OCI-LY3 (cell line): ENCODE measurements at regions not wholly inside any gene's neighbourhood (a gene's known extent, or its start where the extent isn't known, plus 50 kb on each side); places are given as distances from the start of the nearest gene placed in this dataset.
"Not testable (repeated sequence)": the region's sequence is repeated elsewhere in the genome, so short reads cannot be mapped to it uniquely, and the experiment has no call there.

ENCODE experiments used
- H2AFZ ChIP-seq: fragments of 200-600, 300-600 bp; shearing (Covaris generic); 2 replicates; pipeline ENCODE4 v1.6.0; 2014; ENCODE audit warnings: antibody characterized with exemption, low read depth, low read length
- H3K27ac ChIP-seq: fragments of 200-600, 300-600 bp; sonication (generic); 2 replicates; pipeline ENCODE4 v1.5.1; 2014; ENCODE audit warnings: mild to moderate bottlenecking, low read length, moderate library complexity, mixed read lengths
- H3K27me3 ChIP-seq: fragments of 200-600, 300-600 bp; sonication (generic); 2 replicates; pipeline ENCODE4 v1.6.1; 2014; ENCODE audit warnings: low read depth, low read length, mixed read lengths
- H3K36me3 ChIP-seq: fragments of 200-600, 300-600 bp; sonication (generic); replicated peaks from 2 replicates; pipeline ENCODE3; 2014; ENCODE audit warnings: low read depth, low read length, mixed read lengths
- H3K4me1 ChIP-seq: fragments of 300-600, 200-600 bp; sonication (generic); 2 replicates; pipeline ENCODE4 v1.6.1; 2014; ENCODE audit warnings: low read length, mixed read lengths
- H3K4me2 ChIP-seq: fragments of 200-600, 300-600 bp; sonication (generic); 2 replicates; pipeline ENCODE4 v1.6.1; 2014; ENCODE audit warnings: low read length, mixed read lengths
- H3K4me3 ChIP-seq: fragments of 300-600, 200-600 bp; sonication (generic); 2 replicates; pipeline ENCODE4 v1.5.1; 2014; ENCODE audit warnings: antibody characterized with exemption, mild to moderate bottlenecking, low read length, moderate library complexity
- H3K79me2 ChIP-seq: fragments of 300-600, 200-600 bp; shearing (Covaris generic); 2 replicates; pipeline ENCODE4 v1.6.1; 2014; ENCODE audit warnings: mild to moderate bottlenecking, low read length, mixed read lengths
- H3K9ac ChIP-seq: fragments of 300-600, 200-600 bp; shearing (Covaris generic); 2 replicates; pipeline ENCODE4 v1.6.0; 2014; ENCODE audit warnings: mild to moderate bottlenecking, low read length, moderate library complexity
- H3K9me3 ChIP-seq: fragments of 200-600, 300-600 bp; shearing (Covaris generic); 2 replicates; pipeline ENCODE4 v1.6.1; 2014; ENCODE audit warnings: low read length, mixed read lengths; ENCODE audit not compliant: insufficient read depth
- H4K20me1 ChIP-seq: fragments of 200-600, 300-600 bp; sonication (generic); 2 replicates; pipeline ENCODE4 v1.6.1; 2016; ENCODE audit warnings: low read length, mixed read lengths; ENCODE audit not compliant: insufficient read depth
- EZH2phosphoT487 ChIP-seq: fragments of 200-600 bp; shearing (Covaris generic); IDR thresholded peaks from 2 replicates; pipeline ENCODE4 v1.6.1; 2018; ENCODE audit warnings: antibody characterized with exemption, mixed run types, low read depth
- TF ChIP-seq, protein P1 (sequence below): fragments of 200-600, 300-600 bp; sonication (generic); IDR thresholded peaks from 2 replicates; pipeline ENCODE4 v1.5.1; 2014; ENCODE audit warnings: antibody characterized with exemption, low read length, low read depth

DNA sequence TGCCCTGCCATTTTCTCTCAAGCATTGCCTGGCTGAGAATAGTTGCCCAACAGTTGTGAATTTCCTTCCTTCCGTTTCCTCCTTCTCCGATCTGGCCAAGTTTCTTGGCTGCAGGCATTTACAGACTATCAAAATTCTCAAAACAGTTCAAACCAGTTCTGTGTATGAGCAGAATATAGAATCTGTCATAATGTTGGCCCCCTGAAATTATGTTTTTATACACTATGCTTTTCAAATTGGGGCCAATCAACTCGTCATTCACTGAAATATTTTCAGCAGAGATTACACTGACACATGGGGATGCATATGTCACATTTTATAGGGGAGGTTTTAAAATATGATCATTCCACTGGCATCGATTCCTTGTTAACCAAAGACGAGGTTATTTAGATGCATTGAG is 284.2 kb upstream of the TMTC4 start:
- no peak overlapping the region for H3K9ac ChIP-seq
- H3K4me1 ChIP-seq: no peaks in the 10 kb centered on the region
- H3K27me3 ChIP-seq: peaks cover 6% of the 10 kb centered on the region; the same call in 1 of the 2 replicates
- H3K9me3 ChIP-seq: no peaks in the 10 kb centered on the region
- no peak overlapping the region for H3K4me3 ChIP-seq
- no peaks in the 10 kb centered on the region for H3K79me2 ChIP-seq
- no peaks in the 10 kb centered on the region for H3K36me3 ChIP-seq
- H2AFZ ChIP-seq: no peak overlapping the region
- H4K20me1 ChIP-seq: no peaks in the 10 kb centered on the region
- no peak overlapping the region for H3K4me2 ChIP-seq
- no peak overlapping the region for H3K27ac ChIP-seq
- TF ChIP-seq EZH2phosphoT487: no peak
- TF ChIP-seq, protein P1, sequence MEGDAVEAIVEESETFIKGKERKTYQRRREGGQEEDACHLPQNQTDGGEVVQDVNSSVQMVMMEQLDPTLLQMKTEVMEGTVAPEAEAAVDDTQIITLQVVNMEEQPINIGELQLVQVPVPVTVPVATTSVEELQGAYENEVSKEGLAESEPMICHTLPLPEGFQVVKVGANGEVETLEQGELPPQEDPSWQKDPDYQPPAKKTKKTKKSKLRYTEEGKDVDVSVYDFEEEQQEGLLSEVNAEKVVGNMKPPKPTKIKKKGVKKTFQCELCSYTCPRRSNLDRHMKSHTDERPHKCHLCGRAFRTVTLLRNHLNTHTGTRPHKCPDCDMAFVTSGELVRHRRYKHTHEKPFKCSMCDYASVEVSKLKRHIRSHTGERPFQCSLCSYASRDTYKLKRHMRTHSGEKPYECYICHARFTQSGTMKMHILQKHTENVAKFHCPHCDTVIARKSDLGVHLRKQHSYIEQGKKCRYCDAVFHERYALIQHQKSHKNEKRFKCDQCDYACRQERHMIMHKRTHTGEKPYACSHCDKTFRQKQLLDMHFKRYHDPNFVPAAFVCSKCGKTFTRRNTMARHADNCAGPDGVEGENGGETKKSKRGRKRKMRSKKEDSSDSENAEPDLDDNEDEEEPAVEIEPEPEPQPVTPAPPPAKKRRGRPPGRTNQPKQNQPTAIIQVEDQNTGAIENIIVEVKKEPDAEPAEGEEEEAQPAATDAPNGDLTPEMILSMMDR: no peak

DNA sequence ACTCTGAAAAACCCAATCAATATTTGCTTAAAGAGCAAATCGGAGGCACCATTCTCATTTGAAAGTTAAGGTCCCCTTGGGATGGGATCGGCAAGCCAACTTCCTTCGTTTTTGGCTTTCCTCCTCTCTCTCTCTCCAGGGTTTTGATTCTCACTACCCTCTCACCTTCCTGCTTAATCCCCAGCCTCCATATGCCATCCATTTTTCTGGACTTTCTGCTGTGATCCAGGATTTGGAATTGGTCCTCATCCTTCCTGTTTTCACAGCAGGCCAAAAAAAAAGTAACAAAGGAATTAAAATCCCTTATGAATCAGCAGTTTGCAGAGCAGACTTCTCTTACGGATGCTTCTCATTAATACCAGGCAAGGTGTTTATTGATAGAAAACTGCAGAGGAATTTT is 283.1 kb upstream of the TMTC4 start:
- Histone ChIP-seq H3K9ac (no peak overlapping the region), H3K4me1 (no peaks in the 10 kb centered on the region), H3K4me3 (no peak overlapping the region), H3K9me3 (no peaks in the 10 kb centered on the region), H3K79me2 (no peaks in the 10 kb centered on the region), H3K36me3 (no peaks in the 10 kb centered on the region), H3K27ac (no peak overlapping the region), H3K27me3 (peaks cover 6% of the 10 kb centered on the region; the same call in 1 of the 2 replicates), H3K4me2 (no peak overlapping the region), H4K20me1 (no peaks in the 10 kb centered on the region), H2AFZ (no peak overlapping the region)
- no peak for TF ChIP-seq EZH2phosphoT487
- TF ChIP-seq, protein P1: no peak

DNA sequence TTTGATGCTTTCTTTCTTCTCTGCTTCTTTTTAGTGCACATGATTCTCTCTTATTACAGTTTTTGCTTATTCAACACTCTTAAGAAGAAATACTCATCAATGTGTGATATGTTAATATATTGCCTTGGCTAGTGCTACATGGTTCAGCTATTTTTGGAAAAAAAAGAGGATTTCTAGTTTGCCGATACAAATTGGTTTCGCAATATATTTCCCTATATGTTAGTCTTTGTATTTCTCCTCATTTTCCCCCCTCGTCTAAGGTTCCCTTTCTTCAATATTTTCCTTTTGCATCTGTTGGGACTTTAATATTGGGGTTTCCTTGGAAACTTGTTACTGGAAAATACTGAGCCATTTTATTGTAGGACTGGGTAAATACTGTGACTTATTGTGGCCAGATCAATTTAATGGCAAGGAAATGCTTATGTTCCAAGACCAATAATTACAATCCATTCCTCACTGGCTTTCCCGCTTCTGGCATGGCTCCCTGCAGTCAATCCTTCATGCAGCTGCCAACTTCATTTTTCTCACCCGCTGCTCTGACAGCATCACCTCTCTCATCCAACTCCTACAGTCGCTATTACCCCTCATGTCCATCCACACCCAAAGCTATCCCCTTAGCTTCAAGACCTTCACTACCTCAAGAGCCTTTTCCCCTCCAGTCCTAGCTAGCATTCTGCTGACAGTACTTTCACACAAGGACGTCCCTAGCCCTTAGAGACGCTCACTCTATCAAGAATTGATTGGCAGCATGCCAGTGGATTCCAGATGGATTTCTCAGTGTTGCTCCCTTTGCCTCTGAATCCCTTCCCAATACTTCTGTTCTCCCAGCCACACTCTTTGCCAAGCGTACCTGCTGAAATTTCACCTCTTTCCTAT is 280.1 kb upstream of the TMTC4 start:
- peaks cover 3% of the 10 kb centered on the region; the same call in 1 of the 2 replicates for H3K27me3 ChIP-seq
- H3K27ac ChIP-seq: no peak overlapping the region
- no peaks in the 10 kb centered on the region for H3K79me2 ChIP-seq
- no peaks in the 10 kb centered on the region for H3K36me3 ChIP-seq
- H2AFZ ChIP-seq: no peak overlapping the region
- H4K20me1 ChIP-seq: no peaks in the 10 kb centered on the region
- TF ChIP-seq, protein P1: no peak
- H3K4me3 ChIP-seq: no peak overlapping the region
- no peak overlapping the region for H3K4me2 ChIP-seq
- no peak overlapping the region for H3K9ac ChIP-seq
- H3K9me3 ChIP-seq: no peaks in the 10 kb centered on the region
- H3K4me1 ChIP-seq: no peaks in the 10 kb centered on the region

DNA sequence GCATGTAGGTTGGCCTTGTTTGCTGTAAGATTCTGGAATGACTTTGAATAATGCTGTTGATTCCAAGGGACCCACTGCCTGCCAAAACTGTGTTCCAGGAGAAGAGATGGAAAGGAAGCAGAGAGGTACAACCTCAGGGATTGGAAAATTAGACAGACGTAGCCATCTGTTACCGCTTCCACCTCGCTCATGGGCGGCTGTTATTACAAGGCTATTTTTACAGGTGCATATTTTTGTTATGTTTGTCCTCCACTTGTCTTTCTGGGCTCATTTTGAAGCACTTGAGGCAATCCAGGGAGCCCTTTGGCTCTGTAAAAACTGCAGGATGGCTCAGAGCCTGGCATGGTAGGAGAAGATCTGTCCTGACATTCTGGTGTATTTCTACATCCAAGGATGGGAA is 276.4 kb upstream of the TMTC4 start:
- TF ChIP-seq, protein P1: no peak
- TF ChIP-seq EZH2phosphoT487: no peak
- peaks cover 2% of the 10 kb centered on the region; the same call in 1 of the 2 replicates for H3K27me3 ChIP-seq
- H3K9me3 ChIP-seq: no peaks in the 10 kb centered on the region
- H4K20me1 ChIP-seq: no peaks in the 10 kb centered on the region
- H3K79me2 ChIP-seq: no peaks in the 10 kb centered on the region
- H3K4me1 ChIP-seq: no peaks in the 10 kb centered on the region
- H3K36me3 ChIP-seq: no peaks in the 10 kb centered on the region
- no peak overlapping the region for H3K4me3 ChIP-seq
- H2AFZ ChIP-seq: no peak overlapping the region
- H3K27ac ChIP-seq: no peak overlapping the region
- H3K4me2 ChIP-seq: no peak overlapping the region
- H3K9ac ChIP-seq: no peak overlapping the region

DNA sequence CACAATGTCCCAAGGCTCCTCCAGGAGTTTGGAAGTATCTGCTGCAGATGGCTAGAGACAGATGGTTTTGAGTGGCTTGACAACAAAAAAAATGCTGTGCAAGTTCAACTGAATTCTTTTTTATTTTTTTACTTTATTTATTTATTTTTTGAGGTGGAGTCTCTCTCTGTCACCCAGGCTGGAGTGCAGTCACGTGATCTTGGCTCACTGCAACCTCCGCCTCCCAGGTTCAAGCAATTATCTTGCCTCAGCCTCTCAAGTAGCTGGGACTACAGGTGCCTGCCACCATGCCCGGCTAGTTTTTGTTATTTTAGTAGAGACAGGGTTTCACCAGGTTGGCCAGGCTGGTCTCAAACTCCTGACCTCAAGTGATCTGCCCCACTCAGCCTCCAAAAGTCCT is 274.3 kb upstream of the TMTC4 start:
- H4K20me1 ChIP-seq, H3K36me3 ChIP-seq, H2AFZ ChIP-seq, H3K9ac ChIP-seq, H3K79me2 ChIP-seq, H3K4me2 ChIP-seq, H3K9me3 ChIP-seq, H3K4me1 ChIP-seq, H3K27me3 ChIP-seq, H3K27ac ChIP-seq, H3K4me3 ChIP-seq: not testable (repeated sequence)
